ENCODE measurements at regions not wholly inside any gene's neighbourhood (a gene's known extent, or its start where the extent isn't known, plus 50 kb on each side); places are given as distances from the start of the nearest gene placed in this dataset.

GRCh38 chr2:116716444-116716843, 1098.0 kb upstream of the DDX18 start:
- no peak overlapping the region for H2AK5ac ChIP-seq (ENCODE audit: low read depth, low read length)
- H4K8ac ChIP-seq (ENCODE audit: low read depth, low read length) = no peak overlapping the region
- no peak overlapping the region for H3K9ac ChIP-seq (ENCODE audit: low read depth, low read length, poor library complexity)
- H3K79me1 ChIP-seq (ENCODE audit: low read depth, low read length) = no peaks in the 10 kb centered on the region
- H3K4me3 ChIP-seq (ENCODE audit: low read length in 2 of 2) = no peak overlapping the region
- H3K4me1 ChIP-seq (ENCODE audit: control insufficient read depth in 2 of 2, insufficient read depth in 1 of 2, low read depth in 1 of 2, low read length in 2 of 2) = no peaks in the 10 kb centered on the region
- H3K27ac ChIP-seq (replicated peaks; ENCODE audit: low read length) = no peak overlapping the region
- no peak overlapping the region for H2BK12ac ChIP-seq (ENCODE audit: low read length)
- DNase-seq (ENCODE audit: low spot score) = no peak
- H3K14ac ChIP-seq (ENCODE audit: low read length) = no peak overlapping the region
- H3K4ac ChIP-seq (ENCODE audit: low read length) = no peak overlapping the region
- no peak overlapping the region for H3K4me2 ChIP-seq (ENCODE audit: insufficient read depth, low read length, poor library complexity, severe bottlenecking)
- H2BK15ac ChIP-seq (ENCODE audit: low read length) = no peak overlapping the region
- H3K27me3 ChIP-seq (ENCODE audit: control insufficient read depth in 3 of 3, insufficient read depth in 3 of 3, low read depth in 1 of 3, low read length in 3 of 3) = no peaks in the 10 kb centered on the region
- H2AFZ ChIP-seq (ENCODE audit: low read length) = no peak overlapping the region
- no peak overlapping the region for H4K91ac ChIP-seq (ENCODE audit: low read depth, low read length, poor library complexity)
- no peak overlapping the region for H2BK5ac ChIP-seq (ENCODE audit: low read length)
- H2BK120ac ChIP-seq (ENCODE audit: low read depth, low read length) = no peak overlapping the region
- H3K23ac ChIP-seq (ENCODE audit: low read depth, low read length, poor library complexity) = no peak overlapping the region
- no CpG with 5 or more reads among the region's 2 CpGs for WGBS, 2 donors (ENCODE audit: extremely low coverage in 2 of 2, insufficient read length in 2 of 2, insufficient replicate concordance in 1 of 2)
- no peaks in the 10 kb centered on the region for H3K36me3 ChIP-seq (replicated peaks in 1 of 2; ENCODE audit: control insufficient read depth in 2 of 2, insufficient read depth in 2 of 2, low read length in 2 of 2)
- no peaks in the 10 kb centered on the region for H3K9me3 ChIP-seq (replicated peaks in 1 of 2; ENCODE audit: control insufficient read depth in 2 of 2, insufficient read depth in 1 of 2, low read depth in 1 of 2, low read length in 2 of 2)
- H3K18ac ChIP-seq (ENCODE audit: low read length) = no peak overlapping the region

GRCh38 chr2:116717832-116718231, 1096.7 kb upstream of the DDX18 start:
- Histone ChIP-seq H3K36me3 (replicated peaks in 1 of 2; ENCODE audit: control insufficient read depth in 2 of 2, insufficient read depth in 2 of 2, low read length in 2 of 2) (no peaks in the 10 kb centered on the region), H2BK120ac (ENCODE audit: low read depth, low read length) (no peak overlapping the region), H2BK12ac (ENCODE audit: low read length) (no peak overlapping the region), H3K4ac (ENCODE audit: low read length) (no peak overlapping the region), H4K8ac (ENCODE audit: low read depth, low read length) (no peak overlapping the region), H3K14ac (ENCODE audit: low read length) (no peak overlapping the region), H2AK5ac (ENCODE audit: low read depth, low read length) (no peak overlapping the region), H3K9ac (ENCODE audit: low read depth, low read length, poor library complexity) (no peak overlapping the region), H3K27me3 (ENCODE audit: control insufficient read depth in 3 of 3, insufficient read depth in 3 of 3, low read depth in 1 of 3, low read length in 3 of 3) (no peaks in the 10 kb centered on the region), H3K4me1 (ENCODE audit: control insufficient read depth in 2 of 2, insufficient read depth in 1 of 2, low read depth in 1 of 2, low read length in 2 of 2) (no peaks in the 10 kb centered on the region), H3K23ac (ENCODE audit: low read depth, low read length, poor library complexity) (no peak overlapping the region), H4K91ac (ENCODE audit: low read depth, low read length, poor library complexity) (no peak overlapping the region), H3K27ac (replicated peaks; ENCODE audit: low read length) (no peak overlapping the region), H2AFZ (ENCODE audit: low read length) (no peak overlapping the region), H2BK5ac (ENCODE audit: low read length) (no peak overlapping the region), H3K4me2 (ENCODE audit: insufficient read depth, low read length, poor library complexity, severe bottlenecking) (no peak overlapping the region), H2BK15ac (ENCODE audit: low read length) (no peak overlapping the region), H3K9me3 (replicated peaks in 1 of 2; ENCODE audit: control insufficient read depth in 2 of 2, insufficient read depth in 1 of 2, low read depth in 1 of 2, low read length in 2 of 2) (no peaks in the 10 kb centered on the region), H3K4me3 (ENCODE audit: low read length in 2 of 2) (no peak overlapping the region), H3K79me1 (ENCODE audit: low read depth, low read length) (no peaks in the 10 kb centered on the region), H3K18ac (ENCODE audit: low read length) (no peak overlapping the region)
- no peak for DNase-seq (ENCODE audit: low spot score)
- WGBS, 2 donors (ENCODE audit: extremely low coverage in 2 of 2, insufficient read length in 2 of 2, insufficient replicate concordance in 1 of 2) = no CpG with 5 or more reads among the region's 4 CpGs

- Histone ChIP-seq H2BK5ac (ENCODE audit: low read length) (no peak overlapping the region), H3K18ac (ENCODE audit: low read length) (no peak overlapping the region), H4K8ac (ENCODE audit: low read depth, low read length) (no peak overlapping the region), H3K4me1 (ENCODE audit: control insufficient read depth in 2 of 2, insufficient read depth in 1 of 2, low read depth in 1 of 2, low read length in 2 of 2) (no peaks in the 10 kb centered on the region), H2BK15ac (ENCODE audit: low read length) (no peak overlapping the region), H3K27me3 (ENCODE audit: control insufficient read depth in 3 of 3, insufficient read depth in 3 of 3, low read depth in 1 of 3, low read length in 3 of 3) (no peaks in the 10 kb centered on the region), H3K14ac (ENCODE audit: low read length) (no peak overlapping the region), H3K23ac (ENCODE audit: low read depth, low read length, poor library complexity) (no peak overlapping the region), H3K27ac (replicated peaks; ENCODE audit: low read length) (no peak overlapping the region), H3K4me3 (ENCODE audit: low read length in 2 of 2) (no peak overlapping the region), H3K9me3 (replicated peaks in 1 of 2; ENCODE audit: control insufficient read depth in 2 of 2, insufficient read depth in 1 of 2, low read depth in 1 of 2, low read length in 2 of 2) (no peaks in the 10 kb centered on the region), H3K36me3 (replicated peaks in 1 of 2; ENCODE audit: control insufficient read depth in 2 of 2, insufficient read depth in 2 of 2, low read length in 2 of 2) (no peaks in the 10 kb centered on the region), H2AFZ (ENCODE audit: low read length) (no peak overlapping the region), H3K4ac (ENCODE audit: low read length) (no peak overlapping the region), H4K91ac (ENCODE audit: low read depth, low read length, poor library complexity) (no peak overlapping the region), H3K79me1 (ENCODE audit: low read depth, low read length) (no peaks in the 10 kb centered on the region), H2BK12ac (ENCODE audit: low read length) (no peak overlapping the region), H2AK5ac (ENCODE audit: low read depth, low read length) (no peak overlapping the region), H2BK120ac (ENCODE audit: low read depth, low read length) (no peak overlapping the region), H3K4me2 (ENCODE audit: insufficient read depth, low read length, poor library complexity, severe bottlenecking) (no peak overlapping the region), H3K9ac (ENCODE audit: low read depth, low read length, poor library complexity) (no peak overlapping the region)
- WGBS, 2 donors (ENCODE audit: extremely low coverage in 2 of 2, insufficient read length in 2 of 2, insufficient replicate concordance in 1 of 2) = no CpG with 5 or more reads among the region's 4 CpGs
- DNase-seq (ENCODE audit: low spot score) = no peak
Measured at GRCh38 chr2:116718451-116718850, 1096.0 kb upstream of the DDX18 start.

- Histone ChIP-seq H4K8ac (ENCODE audit: low read depth, low read length) (no peak overlapping the region), H3K36me3 (replicated peaks in 1 of 2; ENCODE audit: control insufficient read depth in 2 of 2, insufficient read depth in 2 of 2, low read length in 2 of 2) (no peaks in the 10 kb centered on the region), H3K4me1 (ENCODE audit: control insufficient read depth in 2 of 2, insufficient read depth in 1 of 2, low read depth in 1 of 2, low read length in 2 of 2) (no peaks in the 10 kb centered on the region), H3K23ac (ENCODE audit: low read depth, low read length, poor library complexity) (no peak overlapping the region), H2AK5ac (ENCODE audit: low read depth, low read length) (no peak overlapping the region), H2BK15ac (ENCODE audit: low read length) (no peak overlapping the region), H3K27me3 (ENCODE audit: control insufficient read depth in 3 of 3, insufficient read depth in 3 of 3, low read depth in 1 of 3, low read length in 3 of 3) (no peaks in the 10 kb centered on the region), H2AFZ (ENCODE audit: low read length) (no peak overlapping the region), H3K18ac (ENCODE audit: low read length) (no peak overlapping the region), H3K4me3 (ENCODE audit: low read length in 2 of 2) (no peak overlapping the region), H2BK120ac (ENCODE audit: low read depth, low read length) (no peak overlapping the region), H4K91ac (ENCODE audit: low read depth, low read length, poor library complexity) (no peak overlapping the region), H2BK12ac (ENCODE audit: low read length) (no peak overlapping the region), H3K4me2 (ENCODE audit: insufficient read depth, low read length, poor library complexity, severe bottlenecking) (no peak overlapping the region), H2BK5ac (ENCODE audit: low read length) (no peak overlapping the region), H3K4ac (ENCODE audit: low read length) (no peak overlapping the region), H3K27ac (replicated peaks; ENCODE audit: low read length) (no peak overlapping the region), H3K14ac (ENCODE audit: low read length) (no peak overlapping the region), H3K9me3 (replicated peaks in 1 of 2; ENCODE audit: control insufficient read depth in 2 of 2, insufficient read depth in 1 of 2, low read depth in 1 of 2, low read length in 2 of 2) (no peaks in the 10 kb centered on the region), H3K79me1 (ENCODE audit: low read depth, low read length) (no peaks in the 10 kb centered on the region), H3K9ac (ENCODE audit: low read depth, low read length, poor library complexity) (no peak overlapping the region)
- DNase-seq (ENCODE audit: low spot score) = no peak
- no CpG with 5 or more reads among the region's 2 CpGs for WGBS, 2 donors (ENCODE audit: extremely low coverage in 2 of 2, insufficient read length in 2 of 2, insufficient replicate concordance in 1 of 2)
Measured at GRCh38 chr2:116719836-116720235, 1094.7 kb upstream of the DDX18 start.

Data from neuronal stem cell (in vitro differentiated cells).